Fibroblast of skin of right biceps (primary cell): ENCODE measurements at regions not wholly inside any gene's neighbourhood (a gene's known extent, or its start where the extent isn't known, plus 50 kb on each side); places are given as distances from the start of the nearest gene placed in this dataset.
A peak's percentile ranks its signal among the peaks of the same experiment; 100 is the strongest.
"Not testable (repeated sequence)": the region's sequence is repeated elsewhere in the genome, so short reads cannot be mapped to it uniquely, and the experiment has no call there.

ENCODE experiments used
- DNase-seq: peaks from one replicate; pipeline ENCODE4 v3.0.0-alpha.2; 2013

GRCh38 chr6:146943664-146944063 lies 260.6 kb upstream of the STXBP5 start:
- no peak for DNase-seq

- DNase-seq = no peak
Measured at GRCh38 chr6:146944077-146944476, 260.1 kb upstream of the STXBP5 start.

GRCh38 chr6:146944809-146945208 lies 259.4 kb upstream of the STXBP5 start:
- no peak for DNase-seq

GRCh38 chr6:146946559-146946958 lies 257.7 kb upstream of the STXBP5 start:
- DNase-seq = no peak

- DNase-seq = no peak
Measured at GRCh38 chr6:146948790-146949342, 255.4 kb upstream of the STXBP5 start.

- no peak for DNase-seq
Measured at GRCh38 chr6:146949425-146949824, 254.8 kb upstream of the STXBP5 start.

- no peak for DNase-seq
Measured at GRCh38 chr6:146950351-146950835, 253.8 kb upstream of the STXBP5 start.

GRCh38 chr6:146955570-146955969 lies 248.6 kb upstream of the STXBP5 start:
- no peak for DNase-seq

- no peak for DNase-seq
Measured at GRCh38 chr6:146957181-146958093, 246.8 kb upstream of the STXBP5 start.

- DNase-seq = no peak
Measured at GRCh38 chr6:146961831-146962230, 242.4 kb upstream of the STXBP5 start.

GRCh38 chr6:146962329-146962728 lies 241.9 kb upstream of the STXBP5 start:
- DNase-seq = no peak

GRCh38 chr6:146965110-146965689 lies 239.0 kb upstream of the STXBP5 start:
- DNase-seq = no peak

GRCh38 chr6:146968041-146968760 lies 236.0 kb upstream of the STXBP5 start:
- peak; percentile 82 for DNase-seq

GRCh38 chr6:146972546-146972945 lies 231.7 kb upstream of the STXBP5 start:
- peak; percentile 38 for DNase-seq

GRCh38 chr6:146974351-146974750 lies 229.9 kb upstream of the STXBP5 start:
- no peak for DNase-seq

GRCh38 chr6:146975093-146975492 lies 229.1 kb upstream of the STXBP5 start:
- DNase-seq = no peak

GRCh38 chr6:146980900-146981329 lies 223.3 kb upstream of the STXBP5 start:
- DNase-seq = no peak

GRCh38 chr6:146981981-146982380 lies 222.2 kb upstream of the STXBP5 start:
- DNase-seq = no peak

- no peak for DNase-seq
Measured at GRCh38 chr6:146984251-146984924, 219.8 kb upstream of the STXBP5 start.

- DNase-seq = no peak
Measured at GRCh38 chr6:146985111-146985510, 219.1 kb upstream of the STXBP5 start.

GRCh38 chr6:146985966-146986365 lies 218.3 kb upstream of the STXBP5 start:
- no peak for DNase-seq

GRCh38 chr6:146987938-146988337 lies 216.3 kb upstream of the STXBP5 start:
- not testable (repeated sequence) for DNase-seq

- DNase-seq = no peak
Measured at GRCh38 chr6:146989860-146990259, 214.4 kb upstream of the STXBP5 start.
